ENCODE measurements at regions not wholly inside any gene's neighbourhood (a gene's known extent, or its start where the extent isn't known, plus 50 kb on each side); places are given as distances from the start of the nearest gene placed in this dataset.

GRCh38 chr14:38129705-38130104 is 78.0 kb upstream of the SSTR1 start:
- 90 to 94% methylated on average over 4 to 5 of the region's 5 CpGs for WGBS, 2 experiments
- Histone ChIP-seq H3K27me3 (ENCODE audit: control insufficient read depth, insufficient read depth, low read length, poor library complexity, severe bottlenecking) (no peaks in the 10 kb centered on the region), H3K4me3 (ENCODE audit: insufficient read depth, low read depth, low read length) (no peak overlapping the region), H3K27ac (ENCODE audit: insufficient read depth, low read depth, low read length, poor library complexity, severe bottlenecking) (no peak overlapping the region), H3K36me3 (ENCODE audit: control insufficient read depth, insufficient read depth, low read length) (no peaks in the 10 kb centered on the region), H3K9me3 (ENCODE audit: control insufficient read depth, low read length) (no peaks in the 10 kb centered on the region), H3K4me1 (ENCODE audit: control insufficient read depth, insufficient read depth, low read length) (no peaks in the 10 kb centered on the region)

- Histone ChIP-seq H3K9me3 (ENCODE audit: control insufficient read depth, low read length) (no peaks in the 10 kb centered on the region), H3K27me3 (ENCODE audit: control insufficient read depth, insufficient read depth, low read length, poor library complexity, severe bottlenecking) (no peaks in the 10 kb centered on the region), H3K4me1 (ENCODE audit: control insufficient read depth, insufficient read depth, low read length) (no peaks in the 10 kb centered on the region), H3K36me3 (ENCODE audit: control insufficient read depth, insufficient read depth, low read length) (no peaks in the 10 kb centered on the region), H3K27ac (ENCODE audit: insufficient read depth, low read depth, low read length, poor library complexity, severe bottlenecking) (no peak overlapping the region), H3K4me3 (ENCODE audit: insufficient read depth, low read depth, low read length) (no peak overlapping the region)
- 94 to 95% methylated on average over 9 to 10 of the region's 10 CpGs for WGBS, 2 experiments
These were observed 73.2 kb upstream of the SSTR1 start for GRCh38 chr14:38134416-38135030.

- 85 to 93% methylated on average over 4 of the region's 5 CpGs for WGBS, 2 experiments
- H3K27ac ChIP-seq (ENCODE audit: insufficient read depth, low read depth, low read length, poor library complexity, severe bottlenecking), result no peak overlapping the region
These were observed 72.4 kb upstream of the SSTR1 start for GRCh38 chr14:38135106-38135867.

GRCh38 chr14:38137005-38137404 is 70.7 kb upstream of the SSTR1 start:
- H3K4me3 ChIP-seq (ENCODE audit: insufficient read depth, low read depth, low read length), result no peak overlapping the region
- H3K9me3 ChIP-seq (ENCODE audit: control insufficient read depth, low read length), result no peaks in the 10 kb centered on the region
- no peaks in the 10 kb centered on the region for H3K36me3 ChIP-seq (ENCODE audit: control insufficient read depth, insufficient read depth, low read length)
- H3K4me1 ChIP-seq (ENCODE audit: control insufficient read depth, insufficient read depth, low read length), result no peaks in the 10 kb centered on the region
- no peaks in the 10 kb centered on the region for H3K27me3 ChIP-seq (ENCODE audit: control insufficient read depth, insufficient read depth, low read length, poor library complexity, severe bottlenecking)
- WGBS, 2 experiments, result 100% methylated on average over 1 of the region's 1 CpG; no CpG with 5 or more reads in 1 of the 2 experiments
- no peak overlapping the region for H3K27ac ChIP-seq (ENCODE audit: insufficient read depth, low read depth, low read length, poor library complexity, severe bottlenecking)

More at GRCh38 chr14:38135106-38135867, 72.4 kb upstream of the SSTR1 start:
- no peaks in the 10 kb centered on the region for H3K36me3 ChIP-seq (ENCODE audit: control insufficient read depth, insufficient read depth, low read length)
- H3K9me3 ChIP-seq (ENCODE audit: control insufficient read depth, low read length), result no peaks in the 10 kb centered on the region
- no peak overlapping the region for H3K4me3 ChIP-seq (ENCODE audit: insufficient read depth, low read depth, low read length)
- H3K27me3 ChIP-seq (ENCODE audit: control insufficient read depth, insufficient read depth, low read length, poor library complexity, severe bottlenecking), result no peaks in the 10 kb centered on the region
- H3K4me1 ChIP-seq (ENCODE audit: control insufficient read depth, insufficient read depth, low read length), result no peaks in the 10 kb centered on the region

- H3K27ac ChIP-seq (ENCODE audit: insufficient read depth, low read depth, low read length, poor library complexity, severe bottlenecking), result no peak overlapping the region
- H3K27me3 ChIP-seq (ENCODE audit: control insufficient read depth, insufficient read depth, low read length, poor library complexity, severe bottlenecking), result no peaks in the 10 kb centered on the region
- no peaks in the 10 kb centered on the region for H3K4me1 ChIP-seq (ENCODE audit: control insufficient read depth, insufficient read depth, low read length)
- H3K36me3 ChIP-seq (ENCODE audit: control insufficient read depth, insufficient read depth, low read length), result no peaks in the 10 kb centered on the region
- no peak overlapping the region for H3K4me3 ChIP-seq (ENCODE audit: insufficient read depth, low read depth, low read length)
- 85% methylated on average over 6 to 7 of the region's 7 CpGs for WGBS, 2 experiments
- H3K9me3 ChIP-seq (ENCODE audit: control insufficient read depth, low read length), result no peaks in the 10 kb centered on the region
These were observed 69.1 kb upstream of the SSTR1 start for GRCh38 chr14:38138473-38139138.

- Histone ChIP-seq H3K9me3 (ENCODE audit: control insufficient read depth, low read length) (no peaks in the 10 kb centered on the region), H3K27ac (ENCODE audit: insufficient read depth, low read depth, low read length, poor library complexity, severe bottlenecking) (no peak overlapping the region), H3K36me3 (ENCODE audit: control insufficient read depth, insufficient read depth, low read length) (no peaks in the 10 kb centered on the region), H3K27me3 (ENCODE audit: control insufficient read depth, insufficient read depth, low read length, poor library complexity, severe bottlenecking) (no peaks in the 10 kb centered on the region), H3K4me3 (ENCODE audit: insufficient read depth, low read depth, low read length) (no peak overlapping the region), H3K4me1 (ENCODE audit: control insufficient read depth, insufficient read depth, low read length) (no peaks in the 10 kb centered on the region)
- 91 to 100% methylated on average over 2 of the region's 2 CpGs for whole genome bisulfite sequencing, 2 experiments
These were observed 67.8 kb upstream of the SSTR1 start for GRCh38 chr14:38139926-38140325.

- H3K4me1 ChIP-seq (ENCODE audit: control insufficient read depth, insufficient read depth, low read length), result no peaks in the 10 kb centered on the region
- no peaks in the 10 kb centered on the region for H3K9me3 ChIP-seq (ENCODE audit: control insufficient read depth, low read length)
- no peaks in the 10 kb centered on the region for H3K27me3 ChIP-seq (ENCODE audit: control insufficient read depth, insufficient read depth, low read length, poor library complexity, severe bottlenecking)
- H3K36me3 ChIP-seq (ENCODE audit: control insufficient read depth, insufficient read depth, low read length), result no peaks in the 10 kb centered on the region
- no peak overlapping the region for H3K27ac ChIP-seq (ENCODE audit: insufficient read depth, low read depth, low read length, poor library complexity, severe bottlenecking)
- no peak overlapping the region for H3K4me3 ChIP-seq (ENCODE audit: insufficient read depth, low read depth, low read length)
- WGBS, 2 experiments, result 94 to 96% methylated on average over 4 of the region's 4 CpGs
These were observed 64.5 kb upstream of the SSTR1 start for GRCh38 chr14:38143170-38143569.

GRCh38 chr14:38143659-38144505 is 63.8 kb upstream of the SSTR1 start:
- WGBS, 2 experiments, result 68 to 74% methylated on average over 6 of the region's 6 CpGs
- no peaks in the 10 kb centered on the region for H3K27me3 ChIP-seq (ENCODE audit: control insufficient read depth, insufficient read depth, low read length, poor library complexity, severe bottlenecking)
- no peaks in the 10 kb centered on the region for H3K36me3 ChIP-seq (ENCODE audit: control insufficient read depth, insufficient read depth, low read length)
- no peaks in the 10 kb centered on the region for H3K9me3 ChIP-seq (ENCODE audit: control insufficient read depth, low read length)
- H3K4me1 ChIP-seq (ENCODE audit: control insufficient read depth, insufficient read depth, low read length), result no peaks in the 10 kb centered on the region
- no peak overlapping the region for H3K4me3 ChIP-seq (ENCODE audit: insufficient read depth, low read depth, low read length)
- no peak overlapping the region for H3K27ac ChIP-seq (ENCODE audit: insufficient read depth, low read depth, low read length, poor library complexity, severe bottlenecking)

GRCh38 chr14:38145142-38145541 is 62.6 kb upstream of the SSTR1 start:
- 92 to 94% methylated on average over 3 of the region's 4 CpGs for WGBS, 2 experiments
- no peaks in the 10 kb centered on the region for H3K4me1 ChIP-seq (ENCODE audit: control insufficient read depth, insufficient read depth, low read length)
- no peaks in the 10 kb centered on the region for H3K36me3 ChIP-seq (ENCODE audit: control insufficient read depth, insufficient read depth, low read length)
- no peak overlapping the region for H3K27ac ChIP-seq (ENCODE audit: insufficient read depth, low read depth, low read length, poor library complexity, severe bottlenecking)
- H3K9me3 ChIP-seq (ENCODE audit: control insufficient read depth, low read length), result no peaks in the 10 kb centered on the region
- no peaks in the 10 kb centered on the region for H3K27me3 ChIP-seq (ENCODE audit: control insufficient read depth, insufficient read depth, low read length, poor library complexity, severe bottlenecking)
- no peak overlapping the region for H3K4me3 ChIP-seq (ENCODE audit: insufficient read depth, low read depth, low read length)
